T47D (cell line): ENCODE measurements at regions not wholly inside any gene's neighbourhood (a gene's known extent, or its start where the extent isn't known, plus 50 kb on each side); places are given as distances from the start of the nearest gene placed in this dataset.
"Not testable (repeated sequence)": the region's sequence is repeated elsewhere in the genome, so short reads cannot be mapped to it uniquely, and the experiment has no call there.

ENCODE experiments used
- DNase-seq, 2 experiments: peaks; one replicate each; pipeline versions ENCODE4 v3.0.0 to v3.0.0-alpha.2; 2011 to 2012; ENCODE audit warnings: low read depth in 1 of 2, low spot score in 1 of 2
- JUND ChIP-seq: IDR thresholded peaks from 2 replicates; pipeline ENCODE4 v1.6.1; 2012; ENCODE audit warnings: low read depth
- in situ Hi-C: cut with HindIII; loops from 2 replicates; pipeline ENCODE4 v1.10.0; 2016; ENCODE audit warnings: low sequenced_read_pairs, low pct_unique_long_range_greater_than_20kb

GRCh38 chr4:122100508-122100907 is 51.6 kb upstream of the BLTP1 start:
- no peak for TF ChIP-seq JUND
- in situ Hi-C loops: no loop called here
- no peak for DNase-seq

GRCh38 chr4:122099896-122100295 is 52.2 kb upstream of the BLTP1 start:
- no peak for DNase-seq
- in situ Hi-C loops: no loop called here
- TF ChIP-seq JUND: no peak

GRCh38 chr4:122091836-122092405 is 60.2 kb upstream of the BLTP1 start:
- in situ Hi-C loops: no loop called here
- DNase-seq: peak in 1 of 2 experiments; percentile 46

GRCh38 chr4:122091397-122091796 is 60.7 kb upstream of the BLTP1 start:
- peak in 1 of 2 experiments; percentile 49 for DNase-seq
- in situ Hi-C loops: no loop called here
- no peak for TF ChIP-seq JUND

More at GRCh38 chr4:122091836-122092405, 60.2 kb upstream of the BLTP1 start:
- TF ChIP-seq JUND: no peak

- in situ Hi-C loops: no loop called here
- TF ChIP-seq JUND: no peak
These were observed 61.1 kb upstream of the BLTP1 start for GRCh38 chr4:122090989-122091388.

GRCh38 chr4:122086338-122087065 is 65.6 kb upstream of the BLTP1 start:
- peak in 1 of 2 experiments; percentile 33 for DNase-seq
- in situ Hi-C loops: no loop called here
- no peak for TF ChIP-seq JUND

More at GRCh38 chr4:122090989-122091388, 61.1 kb upstream of the BLTP1 start:
- no peak for DNase-seq

- no peak for DNase-seq
These were observed 68.1 kb upstream of the BLTP1 start for GRCh38 chr4:122083989-122084388.

GRCh38 chr4:122083351-122083750 is 68.8 kb upstream of the BLTP1 start:
- in situ Hi-C loops: no loop called here
- no peak for TF ChIP-seq JUND
- no peak for DNase-seq

More at GRCh38 chr4:122083989-122084388, 68.1 kb upstream of the BLTP1 start:
- TF ChIP-seq JUND: no peak
- in situ Hi-C loops: no loop called here

GRCh38 chr4:122082661-122083060 is 69.5 kb upstream of the BLTP1 start:
- TF ChIP-seq JUND: no peak
- in situ Hi-C loops: no loop called here
- no peak for DNase-seq

- DNase-seq, in situ Hi-C loops: not testable (repeated sequence)
These were observed 74.5 kb upstream of the BLTP1 start for GRCh38 chr4:122077653-122078052.

GRCh38 chr4:122076835-122077234 is 75.3 kb upstream of the BLTP1 start:
- DNase-seq: not testable (repeated sequence)

GRCh38 chr4:122073615-122074014 is 78.5 kb upstream of the BLTP1 start:
- no peak for DNase-seq
- TF ChIP-seq JUND: no peak
- in situ Hi-C loops: no loop called here

More at GRCh38 chr4:122076835-122077234, 75.3 kb upstream of the BLTP1 start:
- in situ Hi-C loops: not testable (repeated sequence)

- no peak for TF ChIP-seq JUND
- in situ Hi-C loops: no loop called here
- no peak for DNase-seq
These were observed 86.2 kb upstream of the BLTP1 start for GRCh38 chr4:122065915-122066314.
